IPS DF 4.7 (cell line): ENCODE measurements at regions not wholly inside any gene's neighbourhood (a gene's known extent, or its start where the extent isn't known, plus 50 kb on each side); places are given as distances from the start of the nearest gene placed in this dataset.
"Not testable (repeated sequence)": the region's sequence is repeated elsewhere in the genome, so short reads cannot be mapped to it uniquely, and the experiment has no call there.

ENCODE experiments used
- DNase-seq: peaks from one replicate; pipeline ENCODE4 v3.0.0-alpha.2; 2013; ENCODE audit warnings: low spot score; ENCODE audit errors: extremely low read depth

DNA sequence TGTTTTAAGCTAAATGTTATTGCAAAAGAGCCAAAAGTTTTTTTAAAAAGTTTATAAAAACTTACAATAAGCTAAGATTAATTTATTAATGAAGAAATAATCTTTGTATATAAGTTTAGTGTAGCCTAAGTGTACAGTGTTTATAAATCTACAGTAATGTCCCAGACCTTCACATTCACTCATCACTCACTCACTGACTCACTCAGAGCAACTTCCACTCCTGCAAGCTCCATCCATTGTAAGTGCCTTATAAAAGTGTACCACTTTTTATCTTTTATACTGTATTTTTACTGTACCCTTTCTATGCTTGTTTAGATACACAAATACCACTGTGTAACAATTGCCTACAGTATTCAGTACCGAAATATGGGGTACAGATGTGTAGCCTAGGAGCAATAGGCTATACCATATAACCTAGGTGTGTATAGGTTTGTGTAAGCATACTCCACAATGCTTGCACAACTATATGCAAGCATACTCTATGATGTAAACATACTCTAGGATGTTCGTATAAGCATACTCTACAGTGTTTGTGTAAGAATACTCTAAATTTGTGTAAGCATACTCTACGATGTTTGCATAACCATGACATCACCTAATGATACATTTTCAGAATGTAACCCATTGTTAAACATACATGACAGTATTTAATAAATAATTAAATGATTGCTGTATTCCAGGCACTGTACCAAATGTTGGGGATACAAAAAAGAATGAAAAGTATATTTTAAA, 953.0 kb downstream of the KCNA4 start:
- no peak for DNase-seq

DNA sequence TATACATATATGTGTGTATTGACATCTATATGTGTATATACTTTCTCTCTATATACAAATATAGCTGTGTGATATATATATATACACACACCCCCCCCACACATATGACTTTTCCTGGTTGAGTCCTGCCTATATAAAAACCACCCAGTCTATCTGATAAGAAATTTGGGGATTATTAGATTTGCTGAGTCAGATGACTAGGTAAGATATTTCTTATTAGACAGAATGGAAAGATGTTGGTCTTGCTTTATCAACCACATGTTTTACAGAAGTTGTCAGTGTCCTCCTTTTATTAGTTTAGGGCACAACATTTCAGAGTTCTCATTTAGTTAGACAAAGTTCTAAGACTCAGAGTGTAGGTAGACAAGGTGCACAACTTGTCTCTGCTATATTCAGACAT, 953.3 kb downstream of the METTL15 start:
- DNase-seq = no peak

DNA sequence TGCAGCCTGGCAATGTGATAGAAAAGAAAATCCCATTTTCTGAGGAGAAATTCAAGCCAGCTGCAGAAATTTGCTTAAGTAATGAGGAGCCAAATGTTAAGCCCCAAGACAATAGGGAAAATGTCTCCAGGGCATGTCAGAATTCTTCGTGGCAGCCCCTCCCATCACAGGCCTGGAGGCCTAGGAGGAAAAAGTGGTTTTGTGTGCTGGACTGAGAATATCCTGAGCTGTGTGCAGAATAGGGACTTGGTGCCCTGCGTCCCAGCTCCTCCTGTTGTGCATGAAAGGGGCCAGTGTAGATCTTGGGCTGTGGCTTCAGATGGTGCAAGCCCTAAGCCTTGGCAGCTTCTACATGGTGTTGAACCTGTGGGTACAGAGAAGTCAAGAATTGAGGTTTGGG, 948.3 kb downstream of the METTL15 start:
- DNase-seq = not testable (repeated sequence)

GRCh38 chr11:29051935-29052334, 943.7 kb downstream of the METTL15 start:
- no peak for DNase-seq

DNA sequence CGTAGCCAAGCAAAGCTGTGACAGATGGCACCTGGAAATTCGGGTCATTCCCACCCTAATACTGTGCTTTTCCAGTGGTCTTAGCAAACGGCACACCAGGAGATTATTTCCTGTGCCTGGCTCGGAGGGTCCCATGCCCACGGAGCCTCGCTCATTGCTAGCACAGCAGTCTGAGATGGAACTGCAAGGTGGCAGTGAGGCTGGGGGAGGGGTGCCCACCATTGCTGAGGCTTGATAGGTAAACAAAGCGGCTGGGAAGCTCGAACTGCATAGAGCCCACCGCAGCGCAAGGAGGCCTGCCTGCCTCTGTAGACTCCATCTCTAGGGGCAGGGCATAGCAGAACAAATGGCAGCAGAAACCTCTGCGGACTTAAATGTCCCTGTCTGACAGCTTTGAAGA, 942.8 kb downstream of the METTL15 start:
- DNase-seq = not testable (repeated sequence)

DNA sequence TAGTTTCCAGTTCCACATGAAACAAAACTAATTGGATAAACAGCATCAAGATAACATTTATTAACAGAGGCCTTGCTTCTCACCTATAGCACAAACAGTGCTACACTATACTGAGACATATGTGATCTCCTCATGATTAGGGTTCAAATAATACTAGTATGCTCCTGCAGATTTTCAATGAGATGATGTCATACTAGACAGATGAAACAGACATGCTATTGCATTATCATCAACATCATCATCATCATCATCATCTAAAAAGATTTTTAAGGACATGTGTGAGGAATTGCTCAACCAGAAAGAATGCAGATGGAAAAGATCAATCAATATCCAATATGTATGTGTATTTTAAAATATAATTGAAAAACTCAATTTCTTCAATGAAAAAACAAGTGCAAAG, 932.3 kb downstream of the METTL15 start:
- DNase-seq = no peak

DNA sequence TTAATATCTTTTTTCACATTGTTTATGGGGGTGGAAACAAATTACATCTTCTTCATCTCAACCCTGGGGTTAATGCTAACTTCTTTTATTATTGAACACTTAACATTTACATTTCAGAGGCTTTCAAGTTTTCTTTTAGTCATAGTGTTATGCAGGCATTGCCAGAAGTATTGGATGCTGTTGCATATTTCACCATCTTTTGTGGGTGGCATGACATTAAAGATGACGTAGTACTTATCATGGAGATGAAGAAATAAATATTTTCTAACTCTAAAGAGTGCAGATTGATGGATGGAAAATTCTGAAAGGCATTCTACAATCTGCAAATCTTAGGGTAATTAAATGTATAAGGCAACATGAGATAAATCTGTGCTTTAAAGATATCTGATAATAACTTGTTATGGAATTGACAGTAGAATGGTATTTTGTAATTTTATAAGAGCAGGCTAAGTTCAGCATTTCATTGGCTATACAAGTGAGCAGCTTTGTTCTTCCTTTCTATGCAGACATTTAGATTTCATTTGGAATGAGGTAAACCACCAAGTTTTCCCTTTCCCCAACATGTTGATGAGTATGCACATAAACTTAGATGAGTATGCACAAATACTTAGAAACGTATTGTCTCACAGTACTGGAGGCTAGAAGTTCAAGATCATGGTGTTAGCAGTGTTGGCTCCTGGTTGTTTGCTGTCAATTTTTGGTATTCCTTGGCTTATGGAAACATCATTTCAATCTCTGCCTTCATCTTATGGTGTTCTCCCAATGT, 924.4 kb downstream of the METTL15 start:
- DNase-seq = no peak

DNA sequence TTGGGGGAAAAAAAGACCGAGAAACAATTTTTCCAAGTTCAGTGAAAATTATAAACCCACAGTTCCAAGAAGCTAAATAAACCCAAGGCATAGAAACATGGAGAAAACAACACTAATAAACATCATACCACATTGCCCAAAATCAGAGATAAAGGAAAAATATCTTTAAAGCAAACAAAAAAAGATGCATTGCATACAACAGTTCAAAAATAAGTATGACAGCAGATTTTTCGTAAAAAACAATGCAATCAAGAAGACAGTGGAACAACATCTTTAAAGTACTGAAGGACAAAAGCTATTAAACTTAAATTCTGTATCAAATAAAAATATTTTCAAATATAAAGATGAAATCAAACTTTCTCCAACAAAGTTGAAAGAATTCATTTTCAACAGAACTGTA, 921.3 kb downstream of the METTL15 start:
- DNase-seq = no peak

DNA sequence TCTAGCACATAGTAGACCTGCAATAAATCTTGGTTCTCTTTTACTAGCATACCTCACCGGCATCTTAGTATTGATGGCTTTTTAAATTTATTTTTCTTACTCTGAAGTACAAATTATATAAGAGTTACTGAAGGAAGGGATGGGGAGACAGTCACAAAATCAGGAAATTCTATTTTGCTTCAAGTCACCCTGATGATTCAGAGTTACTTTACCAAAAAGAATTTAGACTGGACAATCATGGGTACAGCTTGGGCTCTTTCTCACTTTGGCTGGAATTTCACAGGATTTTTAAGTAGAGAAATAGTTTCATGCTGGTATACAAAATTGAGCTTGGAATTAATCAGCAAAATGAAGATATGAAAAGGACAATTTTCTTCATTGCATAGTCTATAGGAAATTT, 919.2 kb downstream of the METTL15 start:
- DNase-seq = no peak

GRCh38 chr11:29026286-29026685, 918.1 kb downstream of the METTL15 start:
- no peak for DNase-seq

DNA sequence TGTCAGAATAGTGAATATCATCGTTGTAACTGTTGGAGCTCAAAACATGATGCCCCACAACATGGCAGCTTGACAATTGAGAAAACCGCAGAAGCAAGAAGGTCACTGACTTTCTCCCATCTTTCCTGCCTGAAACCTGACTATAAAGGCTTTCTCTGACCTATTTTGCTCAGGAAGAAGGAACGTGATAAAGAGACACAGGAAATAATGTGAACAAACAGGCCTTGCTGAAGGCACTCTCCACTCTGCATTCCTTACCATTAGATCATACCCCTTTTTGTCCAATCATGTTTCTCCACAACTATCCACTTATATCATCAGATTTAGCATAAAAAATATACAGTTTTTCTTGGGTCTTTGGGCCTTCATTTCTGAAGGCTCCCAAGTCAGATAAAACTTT, 916.8 kb downstream of the METTL15 start:
- no peak for DNase-seq

- DNase-seq = no peak
These were observed 916.2 kb downstream of the METTL15 start for GRCh38 chr11:29024386-29024785.

GRCh38 chr11:29023761-29024160, 915.6 kb downstream of the METTL15 start:
- no peak for DNase-seq

DNA sequence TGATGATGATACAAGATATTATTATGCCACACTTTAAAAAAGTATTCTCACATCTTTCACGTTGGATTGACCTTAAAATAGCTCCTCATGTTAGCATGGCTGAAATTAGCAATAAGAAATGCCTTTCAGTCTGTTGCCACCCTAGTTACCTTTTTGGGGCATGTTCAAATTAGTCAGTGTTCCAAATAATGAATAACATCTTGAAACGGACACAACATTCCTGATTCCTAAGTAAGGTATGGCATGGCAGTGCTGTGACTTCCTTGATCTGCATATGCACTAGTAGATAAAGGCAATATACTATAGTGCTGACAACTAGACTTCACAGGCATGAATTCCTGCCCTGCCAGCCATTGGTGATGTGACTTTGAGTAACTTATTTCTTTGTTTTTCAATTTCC, 914.5 kb downstream of the METTL15 start:
- no peak for DNase-seq

DNA sequence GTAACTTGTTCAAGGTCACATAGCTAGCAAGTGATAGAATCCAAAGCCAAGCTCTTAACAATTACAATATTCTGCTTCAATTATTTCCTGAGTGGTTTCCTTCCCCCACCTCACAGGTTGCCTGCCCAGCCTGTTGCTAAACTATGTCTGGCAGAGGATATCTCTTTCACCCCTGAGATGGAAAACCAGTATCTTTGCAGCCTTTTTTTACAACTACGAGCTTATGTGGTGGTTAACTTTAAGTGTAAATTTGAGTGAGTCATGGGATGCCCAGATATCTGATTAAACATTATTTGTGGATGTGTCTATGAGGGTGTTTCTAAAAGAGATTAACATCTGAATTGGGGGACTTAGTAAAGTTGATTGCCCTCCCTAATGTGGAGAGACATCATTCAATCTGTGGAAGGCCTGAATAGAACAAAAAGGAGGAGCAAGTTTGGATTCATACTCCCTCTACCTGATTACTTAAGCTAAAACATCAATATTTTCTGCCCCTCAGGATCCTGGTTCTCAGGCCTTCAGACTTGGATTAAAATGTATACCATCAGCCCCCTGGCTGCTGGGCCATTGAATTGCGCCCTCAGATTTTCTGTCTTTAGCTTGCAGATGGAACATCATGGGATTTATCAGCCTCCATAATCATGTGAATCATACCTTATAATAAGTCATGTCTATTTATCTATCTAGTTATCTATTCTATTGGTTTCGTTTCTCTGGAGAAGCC, 911.9 kb downstream of the METTL15 start:
- no peak for DNase-seq

DNA sequence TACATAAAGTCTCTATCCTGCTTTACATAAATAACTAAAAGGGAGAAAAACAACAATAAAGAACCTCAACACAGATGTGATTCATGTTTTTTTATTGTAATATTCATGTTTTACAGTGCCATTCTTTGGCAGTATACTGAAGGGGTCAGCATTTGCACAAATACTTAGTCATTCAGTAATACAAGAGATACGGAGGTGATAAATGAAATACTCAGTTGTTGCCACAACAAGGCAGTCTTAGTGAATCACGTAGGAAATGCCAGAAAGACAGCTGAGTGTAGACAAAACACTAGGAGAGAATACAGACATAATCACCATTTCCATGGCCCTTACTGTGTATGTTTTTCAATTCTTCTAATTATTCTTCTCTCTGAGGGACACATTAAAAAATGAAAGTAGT, 910.4 kb downstream of the METTL15 start:
- no peak for DNase-seq

DNA sequence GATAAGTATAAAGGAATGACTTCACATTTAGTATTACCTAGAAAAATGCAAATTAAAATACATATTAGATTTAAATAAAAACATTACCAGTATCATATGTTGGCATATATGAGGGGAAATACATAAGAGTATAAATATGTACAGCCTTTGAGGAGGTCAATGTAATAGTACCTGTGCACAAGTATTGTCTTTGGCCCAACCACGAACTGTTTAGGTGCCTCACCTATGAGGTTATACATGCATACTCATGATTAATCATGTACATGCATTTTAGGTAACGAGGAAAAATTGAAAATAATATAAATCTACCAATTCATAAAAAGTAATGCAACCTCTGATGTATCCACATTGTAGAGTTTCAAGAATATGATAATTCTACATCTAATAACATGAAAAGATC, 909.8 kb downstream of the METTL15 start:
- no peak for DNase-seq

DNA sequence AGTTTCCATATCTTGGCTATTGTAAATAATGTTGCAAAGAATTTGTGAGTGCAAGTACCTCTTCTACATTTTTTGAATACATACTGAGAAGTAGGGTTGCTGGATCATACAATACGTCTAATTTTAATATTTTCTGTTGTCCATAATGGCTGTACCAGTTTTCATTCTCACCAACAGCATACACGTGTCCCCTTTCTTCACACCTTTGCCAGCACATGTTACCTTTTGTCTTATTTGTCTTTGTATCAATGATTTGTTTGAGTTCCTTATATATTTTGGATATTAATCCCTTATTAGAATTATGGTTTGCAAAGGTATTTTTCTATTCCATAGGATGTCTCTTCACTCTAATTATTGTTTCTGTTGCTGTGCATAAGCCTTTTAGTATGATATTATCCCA, 904.3 kb downstream of the METTL15 start:
- DNase-seq = no peak

DNA sequence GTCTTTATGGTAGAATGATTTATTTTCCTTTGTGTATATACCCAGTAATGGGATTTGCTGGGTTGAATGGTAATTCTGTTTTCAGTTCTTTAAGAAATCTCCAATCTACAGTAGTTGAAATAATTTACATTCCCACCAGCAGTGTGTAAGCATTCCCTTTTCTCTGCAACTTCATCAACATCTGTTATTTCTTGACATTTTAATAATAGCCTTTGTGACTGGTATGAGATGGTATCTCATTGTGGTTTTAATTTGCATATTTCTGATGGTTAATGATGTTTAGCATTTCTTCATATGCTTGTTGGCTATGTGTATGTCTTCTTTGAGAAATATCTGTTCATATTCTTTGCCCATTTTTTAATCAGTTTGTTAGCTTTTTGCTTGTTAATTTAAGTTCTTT, 901.2 kb downstream of the METTL15 start:
- no peak for DNase-seq

GRCh38 chr11:29008481-29008880, 900.3 kb downstream of the METTL15 start:
- DNase-seq = no peak

- DNase-seq = no peak
These were observed 898.5 kb downstream of the METTL15 start for GRCh38 chr11:29006668-29007067.

- no peak for DNase-seq
These were observed 897.3 kb downstream of the METTL15 start for GRCh38 chr11:29005401-29005980.
